Mononuclear cell (primary cell): ENCODE measurements at regions not wholly inside any gene's neighbourhood (a gene's known extent, or its start where the extent isn't known, plus 50 kb on each side); places are given as distances from the start of the nearest gene placed in this dataset.
"Not testable (repeated sequence)": the region's sequence is repeated elsewhere in the genome, so short reads cannot be mapped to it uniquely, and the experiment has no call there.

Experiments
- H3K27me3 ChIP-seq: 2 replicates; pipeline ENCODE4 v1.6.0; 2011; ENCODE audit warnings: low read length, control low read depth; ENCODE audit not compliant: insufficient read depth
- H3K4me1 ChIP-seq: 2 replicates; pipeline ENCODE4 v1.5.1; 2011; ENCODE audit warnings: mild to moderate bottlenecking, low read length, control low read depth; ENCODE audit not compliant: insufficient read depth
- H3K4me3 ChIP-seq: 2 replicates; pipeline ENCODE4 v1.5.1; 2011; ENCODE audit warnings: mild to moderate bottlenecking, low read length, moderate library complexity
- H3K9me3 ChIP-seq: 2 replicates; pipeline ENCODE4 v1.5.1; 2011; ENCODE audit warnings: low read depth, mild to moderate bottlenecking, control low read depth, low read length

DNA sequence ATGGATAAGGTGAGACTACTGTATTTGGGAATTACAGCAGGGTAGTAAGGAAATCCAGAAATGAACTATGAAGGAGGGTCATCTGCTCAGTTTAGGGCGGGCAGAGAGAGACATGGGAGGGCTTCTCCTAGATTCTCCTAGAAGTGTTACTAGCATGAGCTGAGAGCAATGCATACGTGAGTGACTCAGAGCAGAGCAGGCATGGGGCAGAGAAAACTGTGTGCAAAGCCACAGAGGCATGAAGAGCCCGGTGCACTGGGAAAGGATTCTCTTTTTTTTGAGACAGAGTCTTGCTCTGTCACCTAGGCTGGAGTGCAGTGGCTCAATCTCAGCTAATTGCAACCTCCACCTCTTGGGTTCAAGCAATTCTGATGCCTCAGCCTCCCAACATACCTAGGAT lies 116.2 kb downstream of the SOCS6 start:
- no peaks in the 10 kb centered on the region for H3K4me1 ChIP-seq
- no peak overlapping the region for H3K4me3 ChIP-seq
- H3K27me3 ChIP-seq, result no peaks in the 10 kb centered on the region
- no peaks in the 10 kb centered on the region for H3K9me3 ChIP-seq

GRCh38 chr18:70400476-70400875 lies 111.6 kb downstream of the SOCS6 start:
- Histone ChIP-seq H3K27me3 (no peaks in the 10 kb centered on the region), H3K9me3 (no peaks in the 10 kb centered on the region), H3K4me1 (no peaks in the 10 kb centered on the region), H3K4me3 (no peak overlapping the region)

- Histone ChIP-seq H3K27me3 (no peaks in the 10 kb centered on the region), H3K9me3 (no peaks in the 10 kb centered on the region), H3K4me3 (no peak overlapping the region), H3K4me1 (no peaks in the 10 kb centered on the region)
Observed at GRCh38 chr18:70398076-70398475, 109.2 kb downstream of the SOCS6 start.

- Histone ChIP-seq H3K4me1 (no peaks in the 10 kb centered on the region), H3K27me3 (no peaks in the 10 kb centered on the region)
Observed at GRCh38 chr18:70397259-70397925, 108.5 kb downstream of the SOCS6 start.

GRCh38 chr18:70395771-70396170 lies 106.9 kb downstream of the SOCS6 start:
- H3K27me3 ChIP-seq, H3K9me3 ChIP-seq, H3K4me1 ChIP-seq, H3K4me3 ChIP-seq: not testable (repeated sequence)

More at GRCh38 chr18:70397259-70397925, 108.5 kb downstream of the SOCS6 start:
- no peak overlapping the region for H3K4me3 ChIP-seq
- H3K9me3 ChIP-seq, result no peaks in the 10 kb centered on the region

DNA sequence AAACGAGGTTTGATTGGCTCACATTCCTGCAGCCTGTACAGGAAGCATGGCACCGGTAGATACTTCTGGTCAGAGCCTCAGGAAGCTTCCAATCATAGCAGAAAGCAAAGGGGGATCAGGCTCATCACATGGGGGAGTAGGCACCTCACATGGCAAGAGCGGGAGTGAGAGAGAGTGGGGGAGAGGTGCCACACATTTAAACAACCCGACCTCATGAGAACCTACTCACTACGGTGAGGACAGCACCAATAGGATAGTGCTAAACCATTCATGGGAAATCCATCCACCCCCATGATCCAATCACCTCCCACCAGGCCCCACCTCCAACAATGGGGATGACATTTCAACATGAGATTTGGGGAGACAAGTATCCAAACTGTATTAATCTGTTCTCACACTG lies 105.8 kb downstream of the SOCS6 start:
- H3K9me3 ChIP-seq, result no peaks in the 10 kb centered on the region
- H3K4me3 ChIP-seq, result no peak overlapping the region
- H3K4me1 ChIP-seq, result no peaks in the 10 kb centered on the region
- no peaks in the 10 kb centered on the region for H3K27me3 ChIP-seq

GRCh38 chr18:70390371-70391090 lies 101.7 kb downstream of the SOCS6 start:
- H3K4me3 ChIP-seq, result no peak overlapping the region
- no peaks in the 10 kb centered on the region for H3K27me3 ChIP-seq
- H3K4me1 ChIP-seq, result no peaks in the 10 kb centered on the region
- H3K9me3 ChIP-seq, result no peaks in the 10 kb centered on the region

GRCh38 chr18:70389036-70389435 lies 100.2 kb downstream of the SOCS6 start:
- H3K4me1 ChIP-seq, H3K4me3 ChIP-seq, H3K9me3 ChIP-seq: not testable (repeated sequence)

DNA sequence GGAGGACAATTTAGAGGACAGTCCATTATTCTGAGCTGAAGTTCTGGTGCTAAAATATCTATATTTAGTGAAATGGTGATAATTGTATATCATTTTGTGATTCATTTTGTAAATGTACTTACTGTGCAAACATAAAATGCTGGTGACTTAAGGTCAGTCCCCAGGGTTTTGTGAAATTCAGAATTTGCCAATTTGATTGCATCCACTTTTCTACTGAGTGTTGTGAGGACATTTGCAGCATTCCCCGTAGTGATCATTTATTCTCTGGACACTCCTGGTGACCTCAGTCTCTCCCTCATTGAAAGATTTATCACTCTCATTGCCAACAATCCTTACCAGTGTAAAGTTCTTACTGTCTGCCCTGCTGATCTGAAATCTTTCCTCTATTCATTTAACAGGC lies 98.2 kb downstream of the SOCS6 start:
- Histone ChIP-seq H3K4me3 (no peak overlapping the region), H3K4me1 (no peaks in the 10 kb centered on the region), H3K27me3 (no peaks in the 10 kb centered on the region), H3K9me3 (no peaks in the 10 kb centered on the region)

More at GRCh38 chr18:70389036-70389435, 100.2 kb downstream of the SOCS6 start:
- H3K27me3 ChIP-seq, result not testable (repeated sequence)

DNA sequence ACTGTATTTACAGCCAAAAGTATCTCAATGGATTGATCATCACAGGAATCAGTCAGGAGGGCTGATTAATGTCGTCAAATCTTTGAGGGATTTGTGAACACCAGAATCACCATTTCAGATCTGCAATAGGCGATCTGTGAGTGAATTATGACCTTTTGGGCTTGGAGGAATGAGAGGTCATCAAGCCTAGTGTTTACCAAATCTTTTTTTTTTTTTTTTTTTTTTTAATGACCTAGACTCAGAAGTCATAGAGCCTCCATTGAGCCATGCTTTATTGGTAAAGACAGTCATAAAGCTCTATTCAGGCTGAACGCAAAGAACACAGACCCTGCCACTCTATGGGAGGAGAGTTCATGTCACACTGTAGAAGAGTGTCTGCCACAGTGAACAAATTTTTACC lies 97.7 kb downstream of the SOCS6 start:
- no peak overlapping the region for H3K4me3 ChIP-seq
- H3K27me3 ChIP-seq, result no peaks in the 10 kb centered on the region
- no peaks in the 10 kb centered on the region for H3K9me3 ChIP-seq
- no peaks in the 10 kb centered on the region for H3K4me1 ChIP-seq

DNA sequence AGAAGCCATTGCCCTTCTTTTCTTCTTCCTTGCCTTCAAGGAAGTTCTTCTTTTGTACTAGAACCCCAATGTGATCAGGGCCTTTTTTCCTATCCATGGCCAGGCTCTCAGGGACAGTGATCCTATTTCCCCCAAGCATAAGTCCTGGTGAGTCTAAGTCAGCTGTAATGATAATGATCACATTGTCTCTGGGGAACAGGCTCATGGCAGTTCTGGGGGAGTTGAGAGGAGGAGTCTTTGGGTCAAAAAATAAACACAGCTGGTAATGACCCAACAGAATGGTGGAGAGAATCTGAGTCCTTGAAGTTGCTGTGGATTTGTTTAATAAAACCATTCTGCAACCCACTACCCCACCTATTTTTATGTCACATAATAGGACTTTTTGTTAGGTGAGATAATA lies 96.6 kb downstream of the SOCS6 start:
- no peaks in the 10 kb centered on the region for H3K9me3 ChIP-seq
- no peak overlapping the region for H3K4me3 ChIP-seq
- no peaks in the 10 kb centered on the region for H3K27me3 ChIP-seq

DNA sequence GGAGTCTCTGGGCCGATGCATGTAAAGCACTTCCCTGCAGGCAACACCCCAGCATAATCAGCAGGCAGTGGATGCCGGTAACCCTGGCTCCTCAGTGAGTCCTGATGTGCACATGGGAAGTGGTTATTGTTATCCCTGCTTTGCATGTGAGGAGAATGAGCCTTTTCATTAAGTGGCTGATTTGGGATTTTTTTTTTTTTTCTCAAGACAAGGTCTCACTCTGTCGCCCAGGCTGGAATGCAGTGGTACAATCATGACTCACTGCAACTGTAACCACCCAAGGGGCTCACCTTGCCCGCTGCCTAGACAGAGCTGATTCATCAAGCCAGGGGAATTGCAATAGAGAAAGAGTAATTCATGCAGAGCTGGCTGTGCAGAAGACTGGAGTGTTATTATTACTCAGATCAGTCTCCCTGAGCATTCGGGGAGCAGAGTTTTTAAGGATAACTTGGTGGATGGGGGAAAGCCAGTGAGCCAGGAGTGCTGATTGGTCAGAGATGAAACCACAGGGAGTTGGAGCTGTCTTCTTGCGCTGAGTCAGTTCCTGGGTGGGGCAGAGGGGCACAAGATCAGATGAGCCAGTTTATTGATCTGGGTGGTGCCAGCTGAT lies 95.4 kb downstream of the SOCS6 start:
- no peaks in the 10 kb centered on the region for H3K27me3 ChIP-seq
- H3K9me3 ChIP-seq, result no peaks in the 10 kb centered on the region
- no peak overlapping the region for H3K4me3 ChIP-seq
- H3K4me1 ChIP-seq, result no peaks in the 10 kb centered on the region

More for the DNA sequence above, 96.6 kb downstream of the SOCS6 start:
- no peaks in the 10 kb centered on the region for H3K4me1 ChIP-seq

GRCh38 chr18:70382992-70383717 lies 94.3 kb downstream of the SOCS6 start:
- Histone ChIP-seq H3K4me3 (no peak overlapping the region), H3K27me3 (no peaks in the 10 kb centered on the region), H3K9me3 (no peaks in the 10 kb centered on the region), H3K4me1 (no peaks in the 10 kb centered on the region)

GRCh38 chr18:70382017-70382416 lies 93.2 kb downstream of the SOCS6 start:
- Histone ChIP-seq H3K4me1 (no peaks in the 10 kb centered on the region), H3K27me3 (no peaks in the 10 kb centered on the region)

More at GRCh38 chr18:70382017-70382416, 93.2 kb downstream of the SOCS6 start:
- Histone ChIP-seq H3K4me3 (no peak overlapping the region), H3K9me3 (no peaks in the 10 kb centered on the region)
